UCSD-AML1 (cell line): ENCODE measurements at regions not wholly inside any gene's neighbourhood (a gene's known extent, or its start where the extent isn't known, plus 50 kb on each side); places are given as distances from the start of the nearest gene placed in this dataset.
"Not testable (repeated sequence)": the region's sequence is repeated elsewhere in the genome, so short reads cannot be mapped to it uniquely, and the experiment has no call there.

Experiments
- DNase-seq: peaks from one replicate; lab custom pipeline; 2025; ENCODE audit not compliant: unreplicated experiment; lab: John Stamatoyannopoulos, UW

GRCh38 chr6:150456466-150456865, 87.7 kb downstream of the IYD start:
- DNase-seq: no peak

- DNase-seq: no peak
Measured at GRCh38 chr6:150456902-150457643, 88.3 kb downstream of the IYD start.

GRCh38 chr6:150458579-150458978, 89.8 kb downstream of the IYD start:
- no peak for DNase-seq

- no peak for DNase-seq
Measured at GRCh38 chr6:150463852-150464251, 95.0 kb downstream of the IYD start.

GRCh38 chr6:150464966-150465365, 96.2 kb downstream of the IYD start:
- no peak for DNase-seq

GRCh38 chr6:150465610-150466009, 96.8 kb downstream of the IYD start:
- DNase-seq: no peak

- DNase-seq: no peak
Measured at GRCh38 chr6:150466196-150466595, 97.4 kb downstream of the IYD start.

GRCh38 chr6:150470131-150470530, 101.3 kb downstream of the IYD start:
- DNase-seq: no peak

GRCh38 chr6:150470960-150471665, 102.3 kb downstream of the IYD start:
- DNase-seq: no peak

- DNase-seq: no peak
Measured at GRCh38 chr6:150478656-150479545, 110.1 kb downstream of the IYD start.

- no peak for DNase-seq
Measured at GRCh38 chr6:150482883-150483409, 114.1 kb downstream of the IYD start.

GRCh38 chr6:150485161-150485958, 114.3 kb upstream of the PLEKHG1 start:
- DNase-seq: no peak

- no peak for DNase-seq
Measured at GRCh38 chr6:150486048-150486447, 113.6 kb upstream of the PLEKHG1 start.

- no peak for DNase-seq
Measured at GRCh38 chr6:150490586-150490985, 109.1 kb upstream of the PLEKHG1 start.

- DNase-seq: no peak
Measured at GRCh38 chr6:150491131-150491810, 108.4 kb upstream of the PLEKHG1 start.

GRCh38 chr6:150491811-150492172, 107.9 kb upstream of the PLEKHG1 start:
- no peak for DNase-seq

GRCh38 chr6:150492507-150492906, 107.2 kb upstream of the PLEKHG1 start:
- no peak for DNase-seq

- no peak for DNase-seq
Measured at GRCh38 chr6:150492941-150493340, 106.7 kb upstream of the PLEKHG1 start.

GRCh38 chr6:150493552-150493951, 106.1 kb upstream of the PLEKHG1 start:
- DNase-seq: not testable (repeated sequence)

- no peak for DNase-seq
Measured at GRCh38 chr6:150494241-150494640, 105.4 kb upstream of the PLEKHG1 start.
